Fibroblast of lung (primary cell): ENCODE measurements at regions not wholly inside any gene's neighbourhood (a gene's known extent, or its start where the extent isn't known, plus 50 kb on each side); places are given as distances from the start of the nearest gene placed in this dataset.

Experiments used
- CTCF ChIP-seq, 2 donors: IDR thresholded peaks in 1 of 2; conservative IDR thresholded peaks in 1 of 2; 1 replicate in 1 of 2; 2 replicates in 1 of 2; pipeline ENCODE4 v1.5.1; 2011 to 2012; ENCODE audit warnings: low read length in 2 of 2, control low read depth in 1 of 2, inconsistent platforms in 1 of 2, low read depth in 1 of 2, mild to moderate bottlenecking in 1 of 2
- EZH2 ChIP-seq: IDR thresholded peaks from 2 replicates; pipeline ENCODE4 v1.5.1; 2012; ENCODE audit warnings: low read length, control low read depth, mild to moderate bottlenecking; ENCODE audit errors: missing control alignments

GRCh38 chr6:15713325-15713724 lies 50.5 kb upstream of the DTNBP1 start:
- TF ChIP-seq CTCF (conservative IDR thresholded peaks at IDR 0.05 in 1 of 2, IDR thresholded peaks at IDR 0.05 in 1 of 2; ENCODE audit: low read depth in 1 of 2, low read length in 2 of 2) (no peak), EZH2 (no peak)
